GM18505 (cell line): ENCODE measurements at regions not wholly inside any gene's neighbourhood (a gene's known extent, or its start where the extent isn't known, plus 50 kb on each side); places are given as distances from the start of the nearest gene placed in this dataset.
A peak's percentile ranks its signal among the peaks of the same experiment; 100 is the strongest.
"Not testable (repeated sequence)": the region's sequence is repeated elsewhere in the genome, so short reads cannot be mapped to it uniquely, and the experiment has no call there.

Experiments
- ATAC-seq: cut with Tn5 transposase; IDR thresholded peaks from one replicate; pipeline ENCODE4 v1.9.1; 2021; ENCODE audit not compliant: unreplicated experiment
- POLR2A ChIP-seq: IDR thresholded peaks from 4 replicates; pipeline ENCODE4 v1.6.1; 2011; ENCODE audit warnings: borderline replicate concordance; ENCODE audit not compliant: insufficient read depth, insufficient read length; ENCODE audit errors: extremely low read depth

DNA sequence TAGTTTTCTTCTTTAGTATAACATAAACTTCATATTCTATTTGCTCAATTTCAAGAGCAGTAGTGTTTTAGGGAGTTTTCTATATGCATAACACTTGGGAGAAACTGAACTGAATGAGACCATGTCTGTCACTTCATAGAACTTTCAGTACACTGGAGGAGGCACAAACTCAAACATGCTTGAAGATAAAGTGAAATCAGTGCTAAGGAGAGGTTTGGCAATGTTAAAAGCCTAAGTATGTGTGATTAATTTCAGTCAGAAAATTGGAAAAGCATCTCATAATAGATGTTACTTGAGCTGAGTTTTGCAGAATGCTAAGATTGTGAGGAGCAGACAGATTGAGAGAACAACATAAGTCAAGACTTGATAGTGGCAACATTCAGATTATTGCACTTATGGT, 411.2 kb upstream of the HS3ST1 start:
- ATAC-seq, result no peak
- no peak for TF ChIP-seq POLR2A

DNA sequence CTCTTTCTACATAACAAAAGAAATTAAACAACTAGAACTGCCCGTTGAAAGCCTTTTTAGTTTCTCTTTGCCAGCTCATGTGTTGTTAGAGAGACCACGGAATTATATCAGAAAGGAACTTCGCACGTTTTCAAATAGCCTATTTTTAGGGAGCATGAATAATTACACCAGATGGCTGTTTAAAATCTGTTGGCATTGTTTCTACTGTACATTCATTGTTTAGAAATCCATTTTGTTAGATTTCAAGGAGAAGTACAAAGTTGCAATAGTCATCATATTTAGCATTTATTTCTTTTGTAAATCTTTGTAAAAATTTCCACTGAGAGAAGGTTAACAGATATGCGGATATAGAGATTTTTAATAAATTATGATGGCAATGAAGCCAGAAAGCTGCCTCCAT, 403.0 kb upstream of the HS3ST1 start:
- no peak for TF ChIP-seq POLR2A
- no peak for ATAC-seq

DNA sequence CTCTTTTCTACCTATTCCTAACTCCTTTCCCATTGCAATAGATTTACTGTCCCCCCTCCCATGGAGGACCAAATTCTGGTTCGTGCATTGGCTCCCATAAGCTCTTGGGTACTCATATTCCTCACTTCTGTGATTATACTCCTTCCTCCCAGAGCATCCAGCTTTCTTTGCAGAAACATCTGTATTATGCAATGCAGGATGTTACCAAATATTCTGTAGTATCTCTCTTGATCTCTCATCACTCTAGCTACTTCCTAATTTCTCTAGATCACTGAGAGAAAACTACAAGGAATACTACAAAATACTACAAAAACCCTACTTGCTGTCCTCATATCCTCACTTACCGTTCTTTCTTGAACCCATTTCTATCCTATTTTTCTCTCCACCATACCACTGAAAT, 395.9 kb upstream of the HS3ST1 start:
- no peak for ATAC-seq
- no peak for TF ChIP-seq POLR2A

DNA sequence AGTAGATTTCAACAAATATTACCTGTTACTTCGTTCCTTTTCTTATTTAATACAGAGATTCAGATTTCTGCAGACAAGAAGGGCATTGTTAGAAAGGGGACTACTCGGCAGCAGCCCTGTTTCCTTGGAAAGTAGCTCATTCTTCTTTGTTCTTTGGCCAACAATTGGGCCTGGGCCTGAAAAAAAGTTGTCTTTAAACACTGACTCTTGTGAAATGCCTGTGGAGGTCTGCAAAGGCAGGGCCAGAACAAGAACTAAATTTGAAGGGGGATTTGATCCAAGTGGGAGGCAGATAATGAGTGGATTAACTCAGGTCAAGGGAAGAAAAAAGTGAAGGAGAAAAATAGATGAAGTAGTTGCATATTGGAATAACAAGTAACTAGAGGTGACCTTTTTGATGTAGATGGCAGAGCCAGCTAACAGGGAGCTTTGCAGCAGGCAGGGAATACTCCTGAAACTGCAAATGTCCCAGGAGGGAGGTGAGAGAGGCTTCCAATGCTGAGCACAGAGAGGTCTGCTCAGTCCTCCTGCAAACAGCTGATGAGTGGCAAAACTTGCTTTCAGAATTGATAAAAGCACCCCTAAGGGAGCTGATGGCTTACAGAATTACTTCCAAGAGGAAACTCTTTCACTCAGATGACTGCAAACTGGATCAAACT, 393.2 kb upstream of the HS3ST1 start:
- no peak for TF ChIP-seq POLR2A
- ATAC-seq, result no peak

DNA sequence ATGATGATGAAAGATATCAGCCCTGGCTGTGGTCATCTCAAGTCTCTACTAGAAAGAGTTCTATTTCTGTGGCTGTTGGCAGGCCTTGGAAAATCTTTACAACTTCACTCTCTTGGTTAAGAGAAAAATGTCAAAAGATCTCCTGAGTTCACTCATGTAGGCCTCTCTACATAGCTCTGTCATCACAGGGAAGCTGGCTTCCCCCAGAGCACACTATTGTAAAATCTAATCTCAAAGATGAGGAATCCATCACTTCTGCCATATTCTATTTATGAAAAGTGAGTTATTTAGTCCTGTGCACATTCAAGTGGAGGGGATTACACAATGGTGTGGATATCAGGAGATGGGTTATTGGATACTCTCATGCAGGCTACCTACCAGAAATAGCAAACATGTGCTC, 388.4 kb upstream of the HS3ST1 start:
- ATAC-seq, result no peak
- TF ChIP-seq POLR2A, result no peak

DNA sequence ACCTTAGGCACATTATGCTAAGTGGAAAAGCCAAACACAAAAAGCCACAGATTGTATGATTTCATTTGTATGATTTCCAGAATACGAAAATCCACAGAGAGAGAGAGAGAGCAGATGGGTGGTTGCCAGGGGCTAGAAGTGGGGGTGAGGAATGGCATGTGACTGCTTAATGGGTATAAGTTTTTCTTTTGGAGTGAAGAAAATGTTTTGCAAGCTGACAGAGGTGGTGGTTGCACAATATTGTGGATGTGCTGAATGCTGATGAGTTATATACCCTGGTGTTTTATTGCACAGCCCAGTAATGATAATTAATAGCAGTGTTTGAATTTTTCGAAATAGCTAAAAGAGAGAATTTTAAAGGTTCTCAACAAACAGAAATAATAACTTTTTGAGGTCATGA, 386.1 kb upstream of the HS3ST1 start:
- no peak for ATAC-seq
- no peak for TF ChIP-seq POLR2A

DNA sequence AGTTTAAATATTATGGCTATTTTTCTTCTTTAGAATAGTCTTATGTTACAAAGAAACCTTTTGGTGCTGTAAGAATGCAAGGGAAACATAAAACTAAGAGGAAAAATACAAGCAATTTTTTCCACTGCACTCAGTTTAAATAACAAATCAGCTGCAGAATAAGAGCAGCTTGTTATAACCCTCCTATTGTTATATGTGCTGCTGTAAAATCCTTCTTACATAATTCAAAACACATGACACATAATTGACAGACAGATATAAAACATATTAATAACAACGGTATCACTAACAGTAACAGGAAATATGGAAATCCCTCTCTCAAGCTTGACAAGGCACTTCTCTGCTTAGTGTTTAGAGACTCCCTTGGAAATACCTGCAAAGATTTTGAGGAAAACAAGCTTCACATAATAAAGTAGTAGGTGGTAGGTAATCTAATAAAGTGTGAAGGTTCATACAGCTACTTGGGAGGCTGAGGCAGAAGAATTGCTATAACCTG, 385.3 kb upstream of the HS3ST1 start:
- TF ChIP-seq POLR2A, result no peak
- no peak for ATAC-seq

DNA sequence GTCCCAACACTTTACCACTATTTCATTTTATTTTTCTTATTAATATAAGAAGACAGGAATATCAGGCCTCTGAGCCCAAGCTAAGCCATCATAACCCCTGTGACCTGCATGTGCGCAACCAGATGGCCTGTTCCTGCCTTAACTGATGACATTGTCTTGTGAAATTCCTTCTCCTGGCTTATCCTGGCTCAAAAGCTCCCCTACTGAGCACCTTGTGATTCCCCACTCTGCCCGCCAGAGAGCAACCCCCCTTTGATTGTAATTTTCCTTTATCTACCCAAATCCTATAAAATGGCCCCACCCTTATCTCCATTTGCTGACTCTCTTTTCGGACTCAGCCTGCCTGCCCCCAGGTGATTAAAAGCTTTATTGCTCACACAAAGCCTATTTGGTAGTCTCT, 382.8 kb upstream of the HS3ST1 start:
- not testable (repeated sequence) for ATAC-seq

DNA sequence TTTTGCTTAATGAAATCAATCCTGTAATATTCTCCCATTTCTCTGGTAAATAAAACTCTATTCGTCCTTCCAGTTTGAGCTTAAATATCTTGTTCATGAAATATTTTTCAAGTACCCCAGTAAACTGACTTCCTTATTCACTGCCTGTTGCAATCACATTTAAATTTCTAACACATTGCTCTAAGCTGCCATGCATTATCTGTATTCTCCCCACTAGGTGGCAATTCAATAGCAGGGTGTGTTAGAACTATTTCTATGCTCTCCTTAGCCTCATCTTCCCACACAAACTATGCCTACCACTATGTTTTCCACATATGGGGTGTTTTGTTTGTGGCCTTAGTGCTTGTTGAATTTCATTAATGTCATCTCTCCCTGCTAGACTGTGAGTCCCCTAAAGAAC, 377.1 kb upstream of the HS3ST1 start:
- no peak for TF ChIP-seq POLR2A
- ATAC-seq, result peak; percentile 64

DNA sequence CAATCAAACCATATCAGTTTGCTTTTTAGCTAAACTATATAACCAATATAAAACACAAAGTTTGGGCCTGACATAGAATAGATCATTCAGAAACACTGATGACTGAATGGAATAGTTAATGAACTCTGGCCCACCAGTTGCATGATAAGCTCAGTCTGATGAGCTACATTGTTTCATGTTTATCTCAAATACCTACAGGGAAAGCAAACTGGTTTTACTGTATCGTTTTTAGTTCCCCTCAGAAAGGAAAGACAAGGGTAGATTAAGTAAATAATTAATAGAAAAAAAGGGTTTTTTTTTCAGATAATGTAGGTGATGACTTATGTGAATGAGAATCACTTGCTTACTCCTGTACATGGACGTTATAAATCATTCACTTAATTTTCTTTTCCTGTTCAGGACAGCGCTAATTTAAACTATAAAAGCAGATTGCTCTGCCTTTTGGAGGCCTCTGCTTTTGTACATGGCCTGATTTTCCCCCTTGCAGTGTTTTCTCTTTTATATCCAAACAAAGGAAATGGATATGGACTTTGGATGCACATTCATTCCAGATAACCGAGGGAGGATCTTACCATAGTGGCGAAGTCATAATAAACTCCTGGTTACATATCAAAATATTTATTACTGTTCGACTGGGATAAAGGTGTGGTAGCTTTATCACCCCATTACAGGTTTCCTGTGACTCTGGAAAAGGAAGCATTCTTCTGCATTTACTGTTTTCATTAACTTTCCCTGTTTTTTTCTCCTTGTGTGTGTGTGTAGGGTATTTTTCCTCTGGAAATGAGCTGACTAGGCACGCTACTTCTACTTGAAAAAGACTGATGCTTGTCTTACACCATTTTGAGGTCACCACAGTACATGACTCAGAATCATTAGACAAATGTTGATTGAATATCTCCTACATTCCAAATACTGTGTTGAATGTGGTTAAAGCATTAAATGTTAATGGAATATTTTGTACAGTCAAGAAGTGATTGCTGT, 373.1 kb upstream of the HS3ST1 start:
- no peak for ATAC-seq
- TF ChIP-seq POLR2A, result no peak

DNA sequence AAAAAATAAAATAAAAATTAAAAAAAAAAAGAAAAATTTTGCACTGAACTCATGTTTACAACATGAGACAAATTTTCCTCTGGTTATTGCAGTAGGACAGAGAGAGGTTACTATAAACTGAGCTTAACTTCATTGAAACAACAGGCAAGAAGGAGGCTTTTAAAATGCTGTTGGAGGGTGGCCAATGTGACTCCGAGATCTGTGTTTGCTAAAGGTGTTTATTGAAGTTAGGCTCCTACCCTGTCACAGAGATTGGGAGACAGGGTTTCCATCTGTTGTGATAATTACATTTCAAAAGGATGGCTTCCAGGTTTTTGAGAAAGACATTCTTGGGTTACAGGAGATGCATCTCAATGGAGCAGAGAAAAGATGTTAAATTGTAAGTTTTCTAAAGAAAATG, 370.5 kb upstream of the HS3ST1 start:
- no peak for TF ChIP-seq POLR2A
- ATAC-seq, result no peak

DNA sequence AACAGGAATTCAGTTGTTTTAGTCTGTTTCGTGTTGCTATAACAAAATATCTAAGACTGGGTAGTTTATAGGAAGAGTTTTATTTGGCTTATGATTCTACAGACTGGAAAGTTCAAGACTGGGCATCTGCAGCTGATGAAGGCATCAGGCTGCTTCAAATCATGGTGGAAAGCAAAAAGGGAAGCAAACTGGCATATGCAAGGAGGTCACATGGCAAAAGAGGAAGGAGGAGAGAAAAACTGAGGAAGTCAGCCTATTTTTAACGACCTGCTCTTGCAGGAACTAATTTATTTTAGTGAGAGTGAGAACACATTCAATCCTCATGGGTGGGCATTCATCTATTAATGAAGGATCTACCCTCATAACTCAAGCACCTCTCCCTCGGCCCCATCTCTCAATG, 363.1 kb upstream of the HS3ST1 start:
- no peak for TF ChIP-seq POLR2A
- no peak for ATAC-seq

DNA sequence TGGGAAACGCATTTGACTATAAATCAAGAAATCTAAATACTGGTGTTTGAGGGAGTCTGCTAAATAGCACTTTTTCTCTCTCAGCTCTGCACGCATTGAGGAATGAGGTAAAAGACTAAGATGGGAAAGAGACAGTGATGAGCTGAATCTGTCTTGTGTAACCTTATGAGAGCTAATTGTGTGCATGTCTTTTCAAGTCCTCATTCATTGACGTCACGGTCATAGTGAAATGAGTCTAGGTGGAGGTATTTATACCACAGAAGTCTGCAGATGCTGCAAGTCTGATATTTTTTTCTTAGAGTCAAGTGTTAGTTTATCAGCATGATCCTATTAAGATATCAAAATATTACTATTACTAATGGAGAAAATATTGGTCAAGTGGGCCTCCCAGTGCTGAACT, 361.5 kb upstream of the HS3ST1 start:
- ATAC-seq, result no peak
- no peak for TF ChIP-seq POLR2A

DNA sequence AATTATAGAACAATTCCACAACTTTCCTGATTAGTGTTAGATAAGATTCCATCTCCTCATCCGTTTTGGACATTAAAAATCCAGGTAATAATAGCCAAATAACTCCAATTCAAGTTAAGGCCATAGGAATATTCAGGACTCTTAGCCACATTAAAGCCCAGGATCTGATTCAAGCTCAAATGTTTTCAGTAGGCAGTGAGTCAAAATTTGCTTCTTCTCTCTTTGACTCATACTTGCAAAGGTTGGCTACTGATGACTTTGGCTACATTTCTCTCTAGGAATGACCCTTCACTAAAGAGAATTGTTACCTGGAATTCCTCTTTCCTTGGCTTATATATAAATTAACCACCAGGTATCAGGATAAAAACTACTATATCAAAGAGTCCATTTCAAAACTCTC, 354.9 kb upstream of the HS3ST1 start:
- no peak for TF ChIP-seq POLR2A
- ATAC-seq, result no peak

DNA sequence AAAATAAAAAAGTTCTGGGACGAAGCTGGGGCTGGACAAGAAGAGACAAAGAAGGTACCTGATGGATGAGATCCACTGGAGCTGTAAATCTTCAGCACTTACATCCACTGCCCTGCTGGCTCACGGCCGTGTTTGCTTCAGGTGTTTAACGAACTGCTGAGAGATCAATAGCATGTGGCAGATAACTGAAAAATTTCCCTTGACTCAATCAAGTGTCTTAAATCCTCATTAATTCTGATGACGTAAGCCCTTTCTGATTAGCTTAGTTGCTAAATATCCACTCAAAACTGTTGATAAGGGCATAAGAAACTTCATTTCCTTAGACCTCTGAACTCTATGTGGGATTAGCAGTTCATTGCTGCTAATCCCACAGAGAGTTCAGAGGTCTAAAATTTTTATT, 354.2 kb upstream of the HS3ST1 start:
- TF ChIP-seq POLR2A, result no peak
- no peak for ATAC-seq

DNA sequence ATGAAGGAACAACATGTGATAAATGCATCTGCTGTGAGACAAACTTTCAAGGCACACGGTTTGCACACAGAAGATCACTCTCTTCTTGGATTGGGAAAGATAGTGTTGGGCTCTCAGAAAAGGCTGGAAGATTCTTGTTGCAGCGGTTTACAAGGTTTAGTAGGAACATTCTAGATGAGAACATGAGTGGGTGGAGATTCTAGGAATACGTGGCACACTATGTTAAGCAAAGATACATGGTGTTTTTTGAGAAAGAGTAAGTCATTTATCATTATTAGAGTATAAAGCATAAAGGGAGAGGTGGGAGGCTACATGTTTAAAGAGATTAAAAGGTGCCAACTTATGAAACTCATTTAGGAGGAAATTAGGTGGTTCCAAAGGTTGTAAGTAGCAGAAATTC, 348.8 kb upstream of the HS3ST1 start:
- TF ChIP-seq POLR2A, result no peak
- ATAC-seq, result no peak
